ENCODE measurements at regions not wholly inside any gene's neighbourhood (a gene's known extent, or its start where the extent isn't known, plus 50 kb on each side); places are given as distances from the start of the nearest gene placed in this dataset.

DNA sequence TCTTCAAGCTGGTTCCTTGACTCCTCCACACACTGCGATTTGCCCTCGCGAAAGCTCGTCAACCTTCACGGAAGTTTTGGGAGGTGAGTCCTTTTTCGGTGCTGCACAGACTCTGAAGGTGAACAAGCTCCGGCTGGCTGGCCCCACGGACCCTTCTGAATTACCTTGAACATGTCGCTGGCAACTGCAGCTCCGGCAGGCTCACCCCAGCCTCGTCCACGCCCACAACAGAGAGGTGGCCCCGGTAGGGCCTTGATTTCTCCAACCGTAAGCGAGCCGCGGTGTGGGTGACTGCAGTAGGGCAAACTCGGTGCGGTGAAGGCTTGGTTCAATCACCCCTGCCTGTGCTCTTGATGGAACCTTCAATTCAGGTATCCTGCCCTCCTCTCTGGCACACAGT is 1020.7 kb upstream of the GOT2 start:
- TF ChIP-seq POLR2A (IDR thresholded peaks at IDR 0.05; ENCODE audit: low read depth, low read length) = no peak
- no peak for TF ChIP-seq TAF1 (IDR thresholded peaks at IDR 0.05; ENCODE audit: borderline replicate concordance, low read depth, low read length)

Measured in GM12892 (cell line).